HG02852 (cell line): ENCODE measurements at regions not wholly inside any gene's neighbourhood (a gene's known extent, or its start where the extent isn't known, plus 50 kb on each side); places are given as distances from the start of the nearest gene placed in this dataset.

Experiments
- ATAC-seq: cut with Tn5 transposase; IDR thresholded peaks from one replicate; pipeline ENCODE4 v1.9.1; 2021; ENCODE audit warnings: mild to moderate bottlenecking, moderate library complexity; ENCODE audit not compliant: unreplicated experiment

DNA sequence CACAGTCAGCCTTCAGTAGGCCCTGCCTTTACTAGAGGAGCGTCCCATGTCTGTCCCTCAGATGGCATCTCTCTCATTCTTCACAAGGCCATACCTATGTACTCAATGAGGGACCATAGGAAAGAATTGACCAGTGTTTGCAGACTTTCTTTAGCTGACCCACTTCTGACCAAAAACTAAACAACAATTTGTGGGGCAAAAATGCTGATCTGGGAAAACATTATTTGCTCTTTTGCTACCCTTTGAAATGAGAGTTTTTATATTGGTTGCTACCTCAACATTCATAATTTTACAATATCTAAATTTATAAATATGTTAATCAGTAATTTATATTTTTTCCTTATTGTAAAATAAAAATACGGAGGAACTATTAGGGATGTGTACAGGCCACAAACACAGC is 539.4 kb upstream of the GJE1 start:
- ATAC-seq: no peak

DNA sequence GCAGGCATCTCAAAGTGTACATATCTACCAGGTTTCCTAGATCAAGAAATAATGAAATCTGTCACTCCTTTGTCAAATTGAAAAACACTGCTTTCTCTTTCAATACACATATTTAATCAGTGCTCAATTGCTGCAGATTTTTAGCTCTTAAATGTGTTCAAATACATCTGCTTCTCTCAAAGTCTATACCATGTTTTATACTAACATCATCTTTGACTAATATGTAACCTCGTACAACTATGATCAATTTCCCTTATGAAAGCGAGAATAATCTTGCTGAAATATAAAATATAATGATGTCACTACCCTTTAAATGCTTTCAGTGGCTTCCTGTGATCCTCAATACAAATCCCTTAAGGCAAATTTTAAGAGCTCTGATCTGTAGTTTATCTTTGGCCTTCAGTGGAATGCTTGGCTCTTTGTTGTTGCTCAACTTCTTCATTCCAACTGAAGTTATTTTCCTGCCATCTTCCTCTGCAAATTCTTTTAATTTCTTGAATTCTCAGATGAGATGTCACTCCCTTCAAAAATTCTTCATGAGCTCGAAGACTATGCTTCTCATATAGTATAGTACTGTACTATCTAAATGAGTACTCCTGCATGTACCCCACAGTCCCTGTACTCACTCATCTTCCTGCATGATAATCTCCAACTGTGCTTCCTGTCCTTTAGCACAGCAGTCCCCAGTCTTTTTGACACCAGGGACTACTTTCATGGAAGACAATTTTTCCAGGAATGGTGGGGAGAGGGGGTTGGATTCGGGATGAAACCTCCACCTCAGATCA is 545.1 kb upstream of the GJE1 start:
- ATAC-seq: no peak

DNA sequence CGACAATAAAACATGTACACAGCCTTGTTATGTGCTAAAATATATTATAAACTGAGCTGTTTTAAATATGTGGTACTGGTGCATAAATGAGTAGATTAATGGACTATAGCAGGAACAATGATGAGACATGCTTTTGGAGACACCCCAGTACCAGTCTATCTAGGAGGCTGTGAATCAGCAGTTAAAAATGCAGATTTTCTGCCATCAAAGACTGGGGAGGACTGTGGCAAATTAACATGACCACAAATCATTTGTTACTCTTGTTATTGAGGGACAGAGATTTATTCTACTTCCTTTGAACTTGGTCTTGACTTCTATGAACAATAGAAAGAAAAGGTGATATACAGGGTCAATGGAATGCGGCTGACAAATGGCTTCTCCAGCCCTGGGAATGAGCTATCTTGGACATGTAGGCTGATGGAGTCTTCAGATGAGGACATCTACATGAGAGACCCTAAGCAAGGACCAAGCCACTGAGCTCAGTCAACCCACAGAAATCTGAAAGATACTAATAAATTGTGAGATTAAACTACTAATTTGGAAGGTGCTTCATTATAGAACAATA is 551.7 kb upstream of the GJE1 start:
- no peak for ATAC-seq

DNA sequence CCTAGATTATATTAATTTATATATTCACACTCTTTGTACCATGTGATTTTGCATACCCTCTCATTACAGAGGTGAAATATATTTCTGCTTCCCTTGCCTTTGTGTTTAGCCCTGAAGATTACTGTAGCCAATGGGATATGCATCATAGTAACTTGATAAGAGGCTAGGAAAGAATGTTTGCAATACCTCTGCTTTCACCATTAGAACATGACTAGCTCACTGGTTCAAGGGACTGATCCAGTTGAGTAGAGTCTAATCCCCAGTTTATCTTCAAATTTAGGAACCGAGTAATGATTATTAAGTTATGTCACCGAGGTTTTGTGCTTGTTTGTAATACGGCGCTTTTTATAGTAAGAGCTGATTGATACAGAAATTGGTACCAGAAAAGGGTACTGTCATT is 552.6 kb upstream of the GJE1 start:
- no peak for ATAC-seq

DNA sequence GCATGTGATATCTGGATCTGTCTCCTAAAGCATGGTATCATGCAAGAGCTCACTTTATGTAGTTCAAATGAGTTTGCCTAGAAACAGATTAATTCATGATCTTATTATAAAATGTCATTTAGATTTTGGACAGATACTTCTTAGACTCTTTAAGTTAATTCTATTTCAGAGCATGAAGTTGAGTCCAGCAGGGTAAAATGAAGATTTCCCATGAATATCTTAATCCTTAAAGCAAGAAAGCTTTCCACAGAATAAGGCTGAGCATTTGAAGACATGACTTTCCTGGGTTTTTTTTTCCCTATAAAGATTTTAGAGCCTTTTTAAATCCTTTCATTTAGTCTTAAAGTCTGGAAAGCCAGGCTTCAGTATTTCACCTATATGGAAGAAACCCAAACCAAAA is 556.0 kb upstream of the GJE1 start:
- no peak for ATAC-seq

DNA sequence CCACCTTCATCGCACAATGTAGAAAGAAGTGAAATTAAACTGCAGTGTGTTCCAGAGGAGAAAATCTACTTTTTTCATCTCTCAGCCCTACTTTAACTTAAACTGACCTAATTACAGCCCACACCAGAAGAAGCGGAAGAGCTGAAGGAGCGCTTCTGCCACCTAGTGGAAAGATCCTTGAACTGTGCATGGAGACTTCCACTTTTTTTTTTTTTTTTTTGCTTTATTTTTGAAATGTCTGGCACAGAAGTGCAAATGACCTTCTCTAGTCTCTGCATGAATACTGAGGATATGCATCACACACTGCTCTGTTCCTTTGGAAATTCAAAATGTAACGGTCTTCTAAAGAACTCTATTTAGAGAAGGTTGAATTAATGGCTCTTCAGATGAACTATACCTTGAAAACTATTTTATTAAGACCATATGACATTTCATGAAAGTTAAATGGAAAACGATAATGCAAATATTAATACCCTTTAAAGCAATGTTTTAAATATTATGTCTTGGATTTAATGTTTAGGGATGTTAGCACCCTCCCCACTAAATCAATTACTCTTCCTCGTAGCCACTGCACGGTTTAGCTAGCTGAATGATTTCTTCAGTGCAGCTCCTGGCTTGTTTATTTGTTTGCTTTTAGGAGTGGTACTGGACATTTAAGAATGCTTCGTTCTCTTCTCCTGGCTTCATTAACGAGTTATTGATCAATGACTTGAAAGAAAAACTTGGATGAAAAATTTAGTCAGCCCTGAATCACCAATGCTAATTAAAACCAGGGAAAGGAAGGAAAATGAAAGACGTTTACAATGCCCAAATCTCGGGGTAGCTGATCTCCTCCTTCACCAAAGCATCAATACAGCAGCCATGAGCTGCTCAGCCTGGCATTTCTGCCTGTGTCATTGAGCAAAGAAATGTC is 569.6 kb upstream of the GJE1 start:
- peak; percentile 92 for ATAC-seq

DNA sequence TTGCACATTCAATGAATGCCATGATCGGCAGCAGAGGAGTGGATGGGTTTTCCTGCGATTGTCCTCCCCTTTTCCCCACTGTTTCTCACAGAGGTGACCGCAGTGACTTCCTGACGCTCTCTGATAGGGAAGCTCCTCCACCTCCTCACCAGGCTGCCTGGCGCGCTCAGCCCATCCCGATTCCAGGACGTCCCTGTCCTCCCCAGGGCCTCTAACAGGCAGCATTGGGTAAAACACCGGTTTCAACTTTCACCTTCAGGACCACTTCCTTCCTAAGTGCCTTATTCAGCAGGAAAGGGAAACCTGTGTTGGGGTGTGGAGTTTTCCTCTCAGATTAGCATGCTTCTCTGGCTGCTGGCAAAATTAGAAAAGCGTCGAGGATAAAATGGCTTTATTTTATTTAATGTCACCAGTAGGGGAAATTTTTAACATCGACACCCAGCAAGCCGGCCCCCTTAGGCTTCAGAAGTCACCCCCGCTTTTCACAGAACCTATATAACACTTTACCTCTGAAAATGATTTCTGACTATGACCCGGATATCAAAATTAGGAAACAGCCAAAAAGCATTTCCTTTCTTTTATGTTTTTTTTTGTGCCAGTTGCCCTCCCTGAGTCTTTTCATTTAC is 570.4 kb upstream of the GJE1 start:
- ATAC-seq: peak; percentile 27

DNA sequence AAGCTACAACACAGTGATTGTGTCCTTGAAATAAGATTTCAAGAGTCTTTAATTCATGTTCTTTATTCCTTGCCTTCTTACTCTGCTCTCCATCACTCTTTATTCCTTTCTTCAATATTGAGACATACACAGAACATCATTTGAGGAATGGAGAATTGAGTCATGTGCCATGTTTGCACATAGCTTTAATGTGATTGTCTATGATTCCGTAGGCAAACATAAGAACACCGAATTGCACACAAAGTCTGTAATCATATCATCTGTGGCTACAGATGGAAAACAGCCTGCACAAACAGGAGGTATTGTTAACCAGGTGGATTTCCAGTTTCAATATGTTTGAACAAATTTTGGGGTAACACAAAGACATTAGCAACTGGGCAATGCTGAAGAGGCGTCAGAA is 571.6 kb upstream of the GJE1 start:
- ATAC-seq: no peak

DNA sequence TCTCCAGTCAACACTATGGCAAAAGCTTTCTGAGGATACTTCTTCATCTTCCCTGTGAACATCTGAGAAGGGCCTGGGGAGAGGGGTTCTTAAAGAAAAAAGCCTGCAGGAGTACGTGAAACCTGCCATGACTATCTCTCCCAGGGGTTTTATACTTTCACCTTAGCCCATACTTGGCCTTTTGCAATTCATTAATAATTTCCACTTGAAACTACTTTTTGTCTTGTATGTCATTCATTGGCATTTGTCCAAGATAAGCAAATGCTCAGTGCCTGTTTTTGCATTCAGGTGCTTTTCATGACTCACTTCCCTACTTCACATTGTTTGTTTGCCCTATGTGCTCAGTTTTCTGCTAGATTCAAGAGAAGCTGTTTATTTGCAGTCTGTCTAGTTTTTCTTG is 580.3 kb upstream of the GJE1 start:
- peak; percentile 61 for ATAC-seq

DNA sequence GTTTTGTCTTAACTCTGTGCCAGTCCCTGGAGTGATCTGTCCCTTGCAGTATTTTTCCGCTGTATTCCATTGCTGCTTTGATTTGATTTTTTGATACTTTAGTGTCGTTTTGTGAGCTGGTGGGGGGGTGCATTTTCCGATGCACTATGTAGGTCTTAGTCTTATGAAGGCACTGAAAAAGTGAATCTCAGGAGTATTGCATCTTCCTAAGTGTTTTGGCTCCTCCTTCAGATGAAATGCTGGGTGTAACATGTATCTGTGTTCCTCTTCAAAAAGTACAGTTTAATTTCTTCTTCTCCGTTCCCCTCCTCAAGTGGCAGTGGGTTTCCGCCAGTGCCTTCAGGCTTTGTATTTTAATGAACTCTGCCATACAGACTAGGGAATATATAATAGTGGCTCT is 580.7 kb upstream of the GJE1 start:
- ATAC-seq: no peak

DNA sequence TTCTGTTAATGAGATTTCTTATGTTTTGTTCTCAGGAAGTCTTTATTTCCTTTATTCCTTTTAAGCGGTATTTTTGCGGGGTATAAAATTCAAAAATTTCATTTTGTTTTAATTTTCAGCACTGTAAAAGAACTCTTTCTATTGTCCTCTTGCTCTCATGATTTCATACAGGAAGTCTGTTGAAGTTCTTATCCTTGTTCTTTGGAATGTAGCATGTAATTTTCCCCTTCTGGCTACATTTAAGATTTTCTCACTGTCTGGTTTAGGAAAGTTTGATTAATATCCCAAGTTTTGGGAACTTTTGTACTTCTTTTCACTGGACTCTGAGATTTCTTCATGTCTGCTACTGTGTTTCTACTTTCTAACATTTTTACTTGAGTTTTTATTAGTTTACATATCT is 581.4 kb upstream of the GJE1 start:
- ATAC-seq: no peak

DNA sequence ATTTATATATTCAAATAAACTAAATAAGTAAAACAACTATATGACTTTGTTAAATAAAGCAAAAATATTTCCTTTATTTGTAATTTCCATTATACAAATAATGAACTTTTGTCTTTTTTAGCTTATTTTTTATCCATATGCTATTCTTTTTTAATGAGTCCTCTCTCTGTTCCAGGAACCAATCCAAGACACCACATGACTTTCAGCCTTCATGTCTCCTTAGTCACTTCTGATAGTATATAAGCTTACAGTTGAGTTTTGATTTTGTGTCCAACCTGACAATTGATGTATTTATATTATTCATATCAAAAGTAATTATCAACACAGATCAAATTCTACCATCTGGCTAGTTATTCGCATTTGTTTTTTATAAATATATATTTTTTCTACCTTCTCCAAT is 582.3 kb upstream of the GJE1 start:
- ATAC-seq: no peak

DNA sequence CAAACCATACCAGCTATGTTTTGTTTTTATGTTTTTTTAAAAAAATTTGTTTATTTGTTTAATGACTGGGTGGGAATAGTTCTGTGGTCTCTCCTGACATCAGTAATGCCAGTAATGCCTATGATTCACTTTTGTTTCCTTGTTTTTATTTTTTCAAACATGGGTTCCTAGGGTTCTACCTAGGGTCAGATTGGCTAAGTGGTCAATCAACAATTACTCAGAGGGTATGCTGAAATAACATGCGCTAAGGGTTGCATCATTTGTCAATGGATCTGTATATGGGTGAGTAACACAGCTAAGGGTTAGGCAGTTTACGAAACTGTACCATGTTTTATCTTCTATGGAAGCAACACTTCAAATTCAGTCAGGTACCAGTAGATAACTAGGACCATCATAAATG is 583.8 kb upstream of the GJE1 start:
- ATAC-seq: no peak

DNA sequence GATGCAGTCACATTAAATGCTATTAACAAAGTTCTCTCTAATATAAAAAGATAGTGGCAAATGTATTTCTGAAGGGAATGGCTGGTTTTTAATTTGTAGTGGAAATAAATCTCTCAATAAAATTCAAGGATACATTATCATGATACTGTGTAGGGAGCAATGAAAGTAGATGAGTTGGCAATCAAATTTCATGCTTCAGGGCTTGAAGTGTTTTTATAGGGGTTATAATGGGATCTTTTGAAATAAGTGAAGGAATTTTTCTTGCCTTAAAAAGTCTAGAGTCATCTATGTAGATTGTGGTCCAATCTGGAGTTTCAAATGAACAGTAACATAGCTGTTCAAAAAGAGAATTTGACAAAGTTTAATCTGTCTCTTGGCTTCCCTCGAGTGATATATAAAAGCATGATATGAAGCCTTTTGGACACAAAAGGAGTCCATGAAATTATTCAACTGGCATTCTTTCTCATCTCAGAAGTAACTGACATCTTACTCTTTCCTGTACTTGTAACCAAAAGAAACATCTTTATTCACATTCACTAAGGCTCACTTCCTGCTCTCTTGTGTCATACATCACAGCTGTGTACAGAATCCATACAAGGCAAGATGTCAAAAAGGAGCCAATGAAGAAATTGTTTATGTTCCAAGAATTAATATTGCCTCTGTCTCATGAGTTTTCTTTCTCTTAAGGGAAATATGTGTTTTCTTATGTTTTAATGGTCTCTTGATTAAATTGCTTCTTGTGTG is 591.0 kb upstream of the GJE1 start:
- ATAC-seq: no peak

DNA sequence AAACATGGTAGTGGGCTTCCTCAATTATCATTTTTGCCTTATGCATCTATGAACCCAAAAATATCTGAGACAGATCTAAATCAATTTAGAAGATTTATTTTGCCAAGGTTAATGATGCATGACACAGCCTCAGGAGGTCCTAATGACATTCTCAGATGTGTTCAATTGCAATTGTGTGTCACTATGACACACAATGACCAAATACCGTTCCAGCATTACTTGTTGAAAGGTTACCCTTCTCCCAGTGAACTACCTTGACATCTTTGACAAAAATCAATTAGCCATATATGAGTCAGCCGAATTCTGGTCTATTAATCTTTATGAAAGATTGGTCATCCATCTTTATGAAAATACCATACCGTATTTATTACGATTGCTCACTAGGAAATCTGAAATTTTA is 592.5 kb upstream of the GJE1 start:
- ATAC-seq: no peak

DNA sequence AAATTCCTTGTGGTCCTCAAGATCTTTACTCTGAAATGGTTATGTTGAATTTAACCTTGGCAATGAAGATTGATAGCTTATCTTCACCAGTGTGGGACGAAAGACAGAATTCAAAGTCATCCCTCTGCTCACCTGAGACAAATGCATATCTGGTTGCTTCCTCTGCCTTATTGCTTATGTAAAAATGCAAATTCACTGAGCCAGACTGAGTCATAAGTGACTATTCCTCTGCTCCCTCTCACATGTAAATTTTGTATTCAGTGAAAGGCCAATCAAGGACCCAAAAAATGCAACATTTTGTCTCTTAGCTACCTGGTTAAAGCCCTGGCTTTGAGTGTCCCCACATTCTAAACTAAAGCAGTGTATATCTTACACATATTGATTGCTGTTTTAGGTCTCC is 593.1 kb upstream of the GJE1 start:
- no peak for ATAC-seq

DNA sequence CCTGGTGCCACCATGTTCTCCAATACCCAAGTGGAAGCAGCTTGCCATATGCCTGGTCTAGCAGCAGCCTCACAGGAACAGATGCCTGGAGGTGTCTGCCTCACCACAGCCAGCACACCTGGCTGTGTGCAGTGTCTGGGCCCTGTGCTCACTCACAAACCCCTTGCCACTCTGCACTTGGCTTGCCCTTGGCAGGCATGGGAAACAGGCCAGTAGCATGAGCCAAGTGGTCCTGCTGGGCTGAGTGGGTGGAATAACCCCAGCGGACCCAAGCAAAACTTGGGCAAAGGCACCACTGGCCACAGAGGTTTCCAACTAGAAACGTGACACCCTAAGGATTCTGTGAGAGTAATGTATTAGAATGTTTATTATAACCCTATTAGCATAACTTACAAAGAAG is 600.5 kb upstream of the GJE1 start:
- ATAC-seq: no peak

DNA sequence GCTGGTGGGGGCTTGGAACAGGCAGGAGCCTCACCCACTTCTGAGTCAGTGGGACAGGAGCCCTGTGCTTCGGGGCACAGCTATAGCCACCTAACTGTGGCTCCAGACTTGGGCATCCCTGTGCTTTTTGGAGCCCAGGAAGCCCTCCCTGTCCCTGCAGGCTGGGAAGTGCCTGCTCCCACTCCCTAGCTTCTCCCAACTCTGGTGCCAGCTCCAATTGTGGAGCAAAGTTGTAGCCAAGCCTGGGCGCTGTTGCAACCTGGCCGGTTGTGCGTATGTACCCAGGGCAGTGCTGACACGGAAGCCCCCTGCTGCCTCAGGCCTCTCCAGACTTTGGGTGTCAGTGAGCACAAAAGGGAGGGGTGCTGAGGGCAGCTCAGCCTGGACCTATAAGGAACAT is 601.7 kb upstream of the GJE1 start:
- no peak for ATAC-seq

DNA sequence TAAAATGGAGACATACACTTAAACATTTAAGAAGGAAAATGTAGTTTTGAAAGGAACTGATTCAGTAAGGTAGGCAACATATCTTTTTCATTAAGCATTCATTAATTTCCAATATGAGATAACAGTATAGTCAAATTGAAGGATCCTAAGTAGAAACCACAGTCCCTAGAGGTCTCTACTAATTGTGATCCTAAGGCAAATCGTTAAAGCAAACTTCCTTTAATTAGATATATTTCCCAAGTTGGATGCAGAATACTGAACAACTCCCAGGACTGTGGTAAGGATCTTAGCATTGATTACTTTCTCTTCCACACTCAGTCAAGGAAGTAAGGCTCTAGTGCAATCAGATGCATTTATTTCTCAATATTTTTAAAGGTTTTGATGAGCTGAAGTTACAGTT is 604.1 kb upstream of the GJE1 start:
- ATAC-seq: no peak

DNA sequence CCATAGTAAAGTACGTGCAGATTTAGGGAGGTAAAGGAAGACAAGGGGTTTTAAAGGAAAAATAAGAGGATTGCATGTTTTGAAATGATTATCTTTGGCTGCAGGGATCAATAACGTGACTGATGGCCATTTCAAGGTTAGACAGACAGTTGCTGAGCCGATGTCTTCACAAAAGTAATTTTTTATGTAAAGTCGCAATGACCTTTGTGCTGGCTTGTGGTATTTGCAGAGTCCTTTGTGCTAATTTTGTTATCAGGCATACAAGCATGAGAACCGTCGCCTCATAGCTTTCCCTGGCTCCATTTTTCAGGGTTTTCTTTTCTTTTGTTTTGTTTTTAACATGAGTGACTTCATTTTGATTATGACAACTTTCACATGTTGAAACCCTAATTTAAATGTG is 605.7 kb upstream of the GJE1 start:
- no peak for ATAC-seq

DNA sequence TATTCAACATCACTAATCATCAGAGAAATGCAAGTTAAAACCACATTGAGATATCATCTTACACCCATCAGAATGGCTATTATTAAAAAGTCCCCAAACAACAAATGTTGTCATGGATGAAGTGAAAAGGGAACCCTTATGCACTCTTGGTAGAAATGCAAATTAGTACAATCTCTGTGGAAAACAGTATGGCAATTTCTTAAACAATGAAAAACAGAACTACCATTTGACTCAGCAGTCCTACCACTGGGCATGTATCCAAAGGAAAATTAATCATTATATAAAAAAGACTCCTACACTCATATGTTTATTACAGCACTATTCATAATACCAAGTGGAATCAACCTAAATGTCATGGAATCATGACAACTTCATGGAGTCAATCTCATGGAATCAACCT is 611.3 kb upstream of the GJE1 start:
- no peak for ATAC-seq
